Cardiac fibroblast (primary cell): ENCODE measurements at regions not wholly inside any gene's neighbourhood (a gene's known extent, or its start where the extent isn't known, plus 50 kb on each side); places are given as distances from the start of the nearest gene placed in this dataset.
A peak's percentile ranks its signal among the peaks of the same experiment; 100 is the strongest.

Experiments used
- DNase-seq, 2 donors: peaks; one replicate each; pipeline versions ENCODE4 v3.0.0 to v3.0.0-alpha.2; 2010; ENCODE audit warnings: low read depth in 2 of 2
- H3K4me3 ChIP-seq, 2 donors: replicated peaks in 1 of 2; 1 replicate in 1 of 2; 2 replicates in 1 of 2; pipeline ENCODE4 v1.5.1; 2011; ENCODE audit warnings: low read depth in 2 of 2, low read length in 2 of 2, mild to moderate bottlenecking in 2 of 2, moderate library complexity in 1 of 2
- TF ChIP-seq, protein P1 (sequence below): IDR thresholded peaks from one replicate; pipeline ENCODE4 v1.5.1; 2011; ENCODE audit warnings: low read depth, mild to moderate bottlenecking, low read length, inconsistent platforms

DNA sequence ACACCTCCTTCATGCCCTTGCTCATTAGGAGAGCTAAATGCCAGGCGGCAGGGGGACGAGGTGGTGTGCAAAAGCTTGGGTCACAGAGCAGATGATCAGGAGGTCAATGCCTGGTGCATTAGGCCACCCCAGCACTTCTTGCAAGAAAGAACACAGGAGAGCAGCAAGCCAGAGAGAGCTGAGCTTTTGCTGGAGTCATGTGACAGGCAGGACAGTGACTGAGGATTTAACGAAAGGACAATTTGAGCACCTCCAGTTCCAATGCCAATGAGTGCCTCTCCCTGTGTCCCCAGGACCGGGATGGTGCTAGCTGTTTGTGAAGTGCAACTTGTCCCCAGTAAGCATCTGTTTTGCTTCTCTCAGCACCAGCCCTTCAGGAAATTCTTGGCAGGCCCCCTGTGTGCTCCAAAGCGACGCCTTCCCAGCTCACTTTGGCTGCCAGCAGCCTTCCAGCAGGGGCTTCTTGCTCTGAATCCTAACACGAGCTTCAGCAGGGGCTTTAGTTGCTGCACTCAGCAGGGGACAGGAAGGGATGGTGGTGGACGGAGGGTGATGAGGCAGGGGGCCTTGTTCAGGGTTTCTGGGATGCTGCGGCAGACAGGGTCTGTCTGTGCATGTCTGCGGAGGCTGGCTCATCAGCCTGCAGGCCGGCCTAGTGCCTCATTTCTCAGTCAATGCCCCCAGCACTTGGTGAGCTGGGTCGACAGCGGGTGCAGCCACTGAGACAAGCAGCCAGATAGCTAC lies 368.1 kb downstream of the RPS24 start:
- peak in 1 of 2 donors; percentile 51 for DNase-seq
- no peak overlapping the region for H3K4me3 ChIP-seq
- TF ChIP-seq, protein P1, sequence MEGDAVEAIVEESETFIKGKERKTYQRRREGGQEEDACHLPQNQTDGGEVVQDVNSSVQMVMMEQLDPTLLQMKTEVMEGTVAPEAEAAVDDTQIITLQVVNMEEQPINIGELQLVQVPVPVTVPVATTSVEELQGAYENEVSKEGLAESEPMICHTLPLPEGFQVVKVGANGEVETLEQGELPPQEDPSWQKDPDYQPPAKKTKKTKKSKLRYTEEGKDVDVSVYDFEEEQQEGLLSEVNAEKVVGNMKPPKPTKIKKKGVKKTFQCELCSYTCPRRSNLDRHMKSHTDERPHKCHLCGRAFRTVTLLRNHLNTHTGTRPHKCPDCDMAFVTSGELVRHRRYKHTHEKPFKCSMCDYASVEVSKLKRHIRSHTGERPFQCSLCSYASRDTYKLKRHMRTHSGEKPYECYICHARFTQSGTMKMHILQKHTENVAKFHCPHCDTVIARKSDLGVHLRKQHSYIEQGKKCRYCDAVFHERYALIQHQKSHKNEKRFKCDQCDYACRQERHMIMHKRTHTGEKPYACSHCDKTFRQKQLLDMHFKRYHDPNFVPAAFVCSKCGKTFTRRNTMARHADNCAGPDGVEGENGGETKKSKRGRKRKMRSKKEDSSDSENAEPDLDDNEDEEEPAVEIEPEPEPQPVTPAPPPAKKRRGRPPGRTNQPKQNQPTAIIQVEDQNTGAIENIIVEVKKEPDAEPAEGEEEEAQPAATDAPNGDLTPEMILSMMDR: no peak

DNA sequence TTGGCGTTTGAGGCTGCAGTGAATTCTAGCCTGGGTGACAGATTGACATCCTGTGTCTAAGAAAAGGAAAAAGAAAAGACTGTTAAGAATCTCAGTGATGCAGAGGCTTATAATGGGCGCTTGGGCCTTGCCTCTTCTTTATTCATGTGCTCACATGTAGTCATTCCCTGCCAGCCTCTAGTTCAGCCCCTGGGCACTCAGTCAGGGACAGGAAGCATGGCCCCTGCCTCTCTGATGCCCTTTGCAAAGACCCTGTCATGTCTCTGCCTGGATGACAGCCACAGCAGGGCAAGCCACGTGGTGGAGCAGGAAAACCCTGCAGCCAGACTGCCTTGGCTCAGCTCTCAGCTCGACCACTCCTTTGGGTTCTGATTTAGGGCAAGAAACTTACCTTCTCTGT lies 368.9 kb downstream of the RPS24 start:
- no peak overlapping the region for H3K4me3 ChIP-seq
- no peak for DNase-seq
- TF ChIP-seq, protein P1: no peak

DNA sequence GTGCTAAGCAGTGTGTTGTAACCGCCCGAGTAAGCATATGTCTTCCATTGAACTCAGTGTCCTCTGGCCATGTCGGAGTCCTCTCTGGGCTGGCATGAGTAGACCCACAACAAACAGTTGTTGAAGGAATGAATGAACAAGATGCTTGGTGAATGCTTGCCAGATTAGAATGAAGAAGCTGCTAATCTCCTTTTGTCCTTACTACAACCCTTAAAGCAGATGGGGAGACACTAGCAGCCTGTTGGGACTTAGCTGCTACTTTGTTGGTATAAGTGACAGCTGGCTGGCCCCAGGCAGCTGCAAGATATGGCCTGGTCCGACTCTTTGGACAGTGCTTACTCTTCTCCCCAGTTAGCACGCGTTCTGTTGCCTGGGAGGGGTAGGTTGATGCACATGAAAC lies 370.1 kb downstream of the RPS24 start:
- TF ChIP-seq, protein P1: no peak
- DNase-seq: no peak
- no peak overlapping the region for H3K4me3 ChIP-seq

DNA sequence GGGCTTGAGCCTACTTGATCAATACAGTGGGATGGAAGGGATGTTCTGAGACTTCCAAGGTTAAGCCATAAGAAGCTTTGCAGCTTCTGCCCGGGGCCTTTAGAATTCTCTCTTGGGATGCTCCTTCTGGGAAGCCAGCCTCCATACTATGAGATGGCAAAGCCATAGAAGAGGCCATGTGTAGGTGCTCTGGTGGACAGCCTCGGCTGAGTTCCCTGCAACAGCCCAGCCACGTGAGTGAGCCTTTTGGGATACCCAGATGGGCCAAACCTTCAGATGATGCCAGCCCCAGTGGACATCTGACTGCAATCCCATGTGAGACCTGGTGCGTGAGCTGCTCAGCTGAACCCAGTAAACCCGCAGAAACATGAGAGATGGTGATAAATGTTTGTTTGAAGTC lies 370.6 kb downstream of the RPS24 start:
- TF ChIP-seq, protein P1: no peak
- no peak for DNase-seq
- no peak overlapping the region for H3K4me3 ChIP-seq

DNA sequence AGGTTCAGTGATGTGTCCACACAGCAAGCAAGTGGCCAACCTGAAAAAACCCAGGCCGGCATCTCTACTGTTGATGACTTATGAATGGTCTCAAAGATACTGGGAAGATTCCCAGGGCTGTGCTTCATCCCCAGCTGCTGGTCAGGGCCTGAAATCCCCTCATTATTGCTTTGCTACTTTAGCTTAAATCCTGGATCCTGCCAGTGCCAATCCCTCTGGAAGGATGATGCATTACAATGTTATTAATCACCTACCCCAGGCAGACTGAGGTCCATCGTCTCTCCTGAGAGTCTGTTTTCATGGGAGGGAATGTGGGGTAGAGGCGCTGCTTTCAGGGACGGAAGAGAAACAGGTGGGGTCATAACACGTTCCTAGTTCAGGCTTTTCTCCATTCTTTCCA lies 371.6 kb downstream of the RPS24 start:
- DNase-seq: no peak
- TF ChIP-seq, protein P1: no peak
- no peak overlapping the region for H3K4me3 ChIP-seq

DNA sequence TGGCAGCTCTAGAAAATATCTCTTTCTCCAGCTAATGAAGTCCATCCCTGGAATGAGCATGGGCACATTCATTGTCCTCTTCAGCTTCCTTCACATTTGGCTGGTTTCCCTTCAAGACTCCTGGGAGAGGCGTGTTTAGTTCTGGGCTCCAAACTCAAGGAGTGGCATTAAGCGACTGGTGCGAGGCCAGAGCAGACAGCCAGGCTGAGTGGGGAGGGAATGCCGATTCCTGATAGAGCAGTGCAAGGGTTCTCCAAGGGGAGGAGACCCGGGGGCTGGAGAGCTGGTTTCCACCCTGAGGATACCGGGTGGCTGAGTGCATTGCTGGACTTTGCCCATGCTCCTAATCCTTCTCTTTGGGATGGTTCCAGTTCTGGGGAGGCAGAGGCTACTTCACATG lies 372.1 kb downstream of the RPS24 start:
- no peak for DNase-seq
- TF ChIP-seq, protein P1: no peak
- no peak overlapping the region for H3K4me3 ChIP-seq

DNA sequence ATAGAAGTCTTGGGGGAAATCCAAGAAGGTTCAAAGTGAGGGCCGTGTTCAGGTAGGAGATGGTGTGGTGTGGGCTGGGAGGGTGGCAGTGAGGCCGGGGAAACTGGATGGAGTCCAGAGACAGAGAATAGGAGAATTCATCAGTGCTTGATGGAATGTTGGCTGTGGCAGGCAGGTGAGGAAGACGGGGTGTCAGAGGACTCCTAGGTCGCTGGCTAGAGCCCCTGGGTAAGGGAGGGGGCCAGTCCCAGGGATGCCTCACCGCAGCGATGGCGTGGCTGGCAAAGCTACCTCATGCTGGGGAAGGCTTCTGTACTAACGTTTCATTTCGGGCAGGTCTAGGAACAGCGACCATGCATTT lies 373.0 kb downstream of the RPS24 start:
- TF ChIP-seq, protein P1: no peak
- DNase-seq: no peak
- H3K4me3 ChIP-seq: peak overlapping the region in 1 of 2 donors; percentile 32
